ENCODE measurements at regions not wholly inside any gene's neighbourhood (a gene's known extent, or its start where the extent isn't known, plus 50 kb on each side); places are given as distances from the start of the nearest gene placed in this dataset.

GRCh38 chr3:178048768-178049167, 487.5 kb upstream of the KCNMB2 start:
- Mint-ChIP-seq H3K9me3 (peaks cover 0 to 6% of the 10 kb centered on the region in 2 donors), H3K4me1 (ENCODE audit: low read depth) (peaks cover 10% of the 10 kb centered on the region), H3K4me3 (no peak overlapping the region), H3K27ac (no peak overlapping the region), H3K36me3 (ENCODE audit: insufficient read depth in 2 of 2) (no peaks in the 10 kb centered on the region), H3K27me3 (ENCODE audit: low read depth) (no peaks in the 10 kb centered on the region)
- DNase-seq (no peak), ATAC-seq (replicated peaks in 1 of 2) (peak in 1 of 2 donors; percentile 15)

GRCh38 chr3:178054471-178054870, 481.8 kb upstream of the KCNMB2 start:
- ATAC-seq (replicated peaks in 1 of 2) (no peak), DNase-seq (no peak)
- Mint-ChIP-seq H3K4me1 (ENCODE audit: low read depth) (peaks cover under 1% of the 10 kb centered on the region), H3K9me3 (peaks cover 0 to 2% of the 10 kb centered on the region in 2 donors), H3K36me3 (ENCODE audit: insufficient read depth in 2 of 2) (no peaks in the 10 kb centered on the region), H3K27me3 (ENCODE audit: low read depth) (no peaks in the 10 kb centered on the region), H3K27ac (no peak overlapping the region), H3K4me3 (no peak overlapping the region)

GRCh38 chr3:178055939-178056338, 480.3 kb upstream of the KCNMB2 start:
- H3K9me3 Mint-ChIP-seq: no peaks in the 10 kb centered on the region
- no peak overlapping the region for H3K27ac Mint-ChIP-seq
- DNase-seq (no peak), ATAC-seq (replicated peaks in 1 of 2) (no peak)
- no peaks in the 10 kb centered on the region for H3K4me1 Mint-ChIP-seq (ENCODE audit: low read depth)
- H3K36me3 Mint-ChIP-seq (ENCODE audit: insufficient read depth in 2 of 2): no peaks in the 10 kb centered on the region
- H3K4me3 Mint-ChIP-seq: no peak overlapping the region
- no peaks in the 10 kb centered on the region for H3K27me3 Mint-ChIP-seq (ENCODE audit: low read depth)

- H3K4me3 Mint-ChIP-seq: no peak overlapping the region
- no peaks in the 10 kb centered on the region for H3K27me3 Mint-ChIP-seq (ENCODE audit: low read depth)
- DNase-seq: no peak
- H3K27ac Mint-ChIP-seq: no peak overlapping the region
- ATAC-seq (replicated peaks in 1 of 2): no peak
- no peaks in the 10 kb centered on the region for H3K36me3 Mint-ChIP-seq (ENCODE audit: insufficient read depth in 2 of 2)
- H3K9me3 Mint-ChIP-seq: no peaks in the 10 kb centered on the region
- no peaks in the 10 kb centered on the region for H3K4me1 Mint-ChIP-seq (ENCODE audit: low read depth)
Measured at GRCh38 chr3:178056868-178057267, 479.4 kb upstream of the KCNMB2 start.

GRCh38 chr3:178058629-178059028, 477.6 kb upstream of the KCNMB2 start:
- ATAC-seq (replicated peaks in 1 of 2) (no peak), DNase-seq (no peak)
- no peaks in the 10 kb centered on the region for H3K9me3 Mint-ChIP-seq
- H3K27me3 Mint-ChIP-seq (ENCODE audit: low read depth): no peaks in the 10 kb centered on the region
- no peaks in the 10 kb centered on the region for H3K4me1 Mint-ChIP-seq (ENCODE audit: low read depth)
- no peak overlapping the region for H3K27ac Mint-ChIP-seq
- no peak overlapping the region for H3K4me3 Mint-ChIP-seq
- H3K36me3 Mint-ChIP-seq (ENCODE audit: insufficient read depth in 2 of 2): no peaks in the 10 kb centered on the region

GRCh38 chr3:178059119-178059518, 477.1 kb upstream of the KCNMB2 start:
- no peak for ATAC-seq (replicated peaks in 1 of 2)
- no peaks in the 10 kb centered on the region for H3K9me3 Mint-ChIP-seq
- DNase-seq: no peak
- H3K27me3 Mint-ChIP-seq (ENCODE audit: low read depth): no peaks in the 10 kb centered on the region
- no peaks in the 10 kb centered on the region for H3K36me3 Mint-ChIP-seq (ENCODE audit: insufficient read depth in 2 of 2)
- no peak overlapping the region for H3K4me3 Mint-ChIP-seq
- H3K4me1 Mint-ChIP-seq (ENCODE audit: low read depth): no peaks in the 10 kb centered on the region
- H3K27ac Mint-ChIP-seq: no peak overlapping the region

GRCh38 chr3:178059836-178060235, 476.4 kb upstream of the KCNMB2 start:
- H3K27me3 Mint-ChIP-seq (ENCODE audit: low read depth): no peaks in the 10 kb centered on the region

GRCh38 chr3:178060407-178060806, 475.8 kb upstream of the KCNMB2 start:
- DNase-seq (no peak), ATAC-seq (replicated peaks in 1 of 2) (no peak)
- Mint-ChIP-seq H3K36me3 (ENCODE audit: insufficient read depth in 2 of 2) (no peaks in the 10 kb centered on the region), H3K4me1 (ENCODE audit: low read depth) (no peaks in the 10 kb centered on the region), H3K27ac (no peak overlapping the region), H3K9me3 (no peaks in the 10 kb centered on the region), H3K4me3 (no peak overlapping the region), H3K27me3 (ENCODE audit: low read depth) (no peaks in the 10 kb centered on the region)

More at GRCh38 chr3:178059836-178060235, 476.4 kb upstream of the KCNMB2 start:
- Mint-ChIP-seq H3K36me3 (ENCODE audit: insufficient read depth in 2 of 2) (no peaks in the 10 kb centered on the region), H3K27ac (no peak overlapping the region), H3K4me3 (no peak overlapping the region), H3K9me3 (no peaks in the 10 kb centered on the region), H3K4me1 (ENCODE audit: low read depth) (no peaks in the 10 kb centered on the region)
- ATAC-seq (replicated peaks in 1 of 2): no peak
- no peak for DNase-seq

- Mint-ChIP-seq H3K36me3 (ENCODE audit: insufficient read depth in 2 of 2) (no peaks in the 10 kb centered on the region), H3K27me3 (ENCODE audit: low read depth) (no peaks in the 10 kb centered on the region), H3K4me3 (no peak overlapping the region), H3K9me3 (no peaks in the 10 kb centered on the region), H3K27ac (no peak overlapping the region), H3K4me1 (ENCODE audit: low read depth) (no peaks in the 10 kb centered on the region)
- DNase-seq: no peak
- no peak for ATAC-seq (replicated peaks in 1 of 2)
Measured at GRCh38 chr3:178062126-178062525, 474.1 kb upstream of the KCNMB2 start.

- H3K9me3 Mint-ChIP-seq: no peaks in the 10 kb centered on the region
- ATAC-seq (replicated peaks in 1 of 2): no peak
- H3K4me3 Mint-ChIP-seq: no peak overlapping the region
- no peaks in the 10 kb centered on the region for H3K4me1 Mint-ChIP-seq (ENCODE audit: low read depth)
- H3K36me3 Mint-ChIP-seq (ENCODE audit: insufficient read depth in 2 of 2): no peaks in the 10 kb centered on the region
- no peak overlapping the region for H3K27ac Mint-ChIP-seq
- no peak for DNase-seq
- H3K27me3 Mint-ChIP-seq (ENCODE audit: low read depth): no peaks in the 10 kb centered on the region
Measured at GRCh38 chr3:178063461-178063860, 472.8 kb upstream of the KCNMB2 start.

GRCh38 chr3:178067721-178068120, 468.5 kb upstream of the KCNMB2 start:
- H3K27ac Mint-ChIP-seq: no peak overlapping the region
- DNase-seq (no peak), ATAC-seq (replicated peaks in 1 of 2) (no peak)
- no peaks in the 10 kb centered on the region for H3K36me3 Mint-ChIP-seq (ENCODE audit: insufficient read depth in 2 of 2)
- no peaks in the 10 kb centered on the region for H3K27me3 Mint-ChIP-seq (ENCODE audit: low read depth)
- H3K4me1 Mint-ChIP-seq (ENCODE audit: low read depth): no peaks in the 10 kb centered on the region
- H3K9me3 Mint-ChIP-seq: no peaks in the 10 kb centered on the region
- H3K4me3 Mint-ChIP-seq: no peak overlapping the region

GRCh38 chr3:178072391-178073305, 463.6 kb upstream of the KCNMB2 start:
- Mint-ChIP-seq H3K9me3 (no peaks in the 10 kb centered on the region), H3K27ac (no peak overlapping the region), H3K27me3 (ENCODE audit: low read depth) (no peaks in the 10 kb centered on the region), H3K4me1 (ENCODE audit: low read depth) (peaks cover 5% of the 10 kb centered on the region), H3K36me3 (ENCODE audit: insufficient read depth in 2 of 2) (no peaks in the 10 kb centered on the region), H3K4me3 (no peak overlapping the region)
- ATAC-seq (replicated peaks in 1 of 2) (no peak), DNase-seq (no peak)

- H3K27ac Mint-ChIP-seq: no peak overlapping the region
Measured at GRCh38 chr3:178073366-178073765, 462.9 kb upstream of the KCNMB2 start.

GRCh38 chr3:178075344-178075743, 460.9 kb upstream of the KCNMB2 start:
- Mint-ChIP-seq H3K4me3 (no peak overlapping the region), H3K27ac (no peak overlapping the region), H3K9me3 (no peaks in the 10 kb centered on the region), H3K27me3 (ENCODE audit: low read depth) (no peaks in the 10 kb centered on the region), H3K36me3 (ENCODE audit: insufficient read depth in 2 of 2) (no peaks in the 10 kb centered on the region), H3K4me1 (ENCODE audit: low read depth) (peaks cover 10% of the 10 kb centered on the region)
- DNase-seq: no peak
- ATAC-seq (replicated peaks in 1 of 2): no peak

More at GRCh38 chr3:178073366-178073765, 462.9 kb upstream of the KCNMB2 start:
- Mint-ChIP-seq H3K36me3 (ENCODE audit: insufficient read depth in 2 of 2) (no peaks in the 10 kb centered on the region), H3K4me1 (ENCODE audit: low read depth) (peaks cover 5% of the 10 kb centered on the region), H3K9me3 (no peaks in the 10 kb centered on the region), H3K27me3 (ENCODE audit: low read depth) (no peaks in the 10 kb centered on the region), H3K4me3 (no peak overlapping the region)
- ATAC-seq (replicated peaks in 1 of 2) (no peak), DNase-seq (no peak)

All from activated T-cell treated with anti-CD3 and anti-CD28 coated beads, Interleukin-2, amount 50 U/mL, for 72 hours (primary cell).